CD4-positive, alpha-beta memory T cell (primary cell): ENCODE measurements at regions not wholly inside any gene's neighbourhood (a gene's known extent, or its start where the extent isn't known, plus 50 kb on each side); places are given as distances from the start of the nearest gene placed in this dataset.

Source experiments
- CTCF ChIA-PET: fragments of 350-600 bp; sonication (Branson Sonifier 250); formaldehyde crosslinking; loops from one replicate; lab custom pipeline; 2021; ENCODE audit warnings: inconsistent platforms; ENCODE audit not compliant: partially characterized antibody; lab: Charles Lee
- POLR2A ChIA-PET: fragments of 350-600 bp; sonication (Branson Sonifier 250); formaldehyde crosslinking; loops from one replicate; lab custom pipeline; 2021; ENCODE audit not compliant: partially characterized antibody; lab: Charles Lee
- DNase-seq, 5 donors: peaks; one replicate each; pipeline versions ENCODE4 v3.0.0 to v3.0.0-alpha.2; 2020 to 2022; ENCODE audit warnings: mixed read lengths in 1 of 5
- H3K27ac ChIP-seq: one replicate; pipeline ENCODE4 v1.7.0; 2013; ENCODE audit warnings: low read depth, low read length
- H3K27me3 ChIP-seq: 2 replicates; pipeline ENCODE4 v1.7.0; 2013; ENCODE audit warnings: mild to moderate bottlenecking, low read length, moderate library complexity; ENCODE audit not compliant: insufficient read depth
- H3K36me3 ChIP-seq: 2 replicates; pipeline ENCODE4 v1.7.0; 2013; ENCODE audit warnings: mild to moderate bottlenecking, low read length, moderate library complexity; ENCODE audit not compliant: insufficient read depth
- H3K4me1 ChIP-seq: 2 replicates; pipeline ENCODE4 v1.7.0; 2013; ENCODE audit warnings: mild to moderate bottlenecking, low read length, moderate library complexity; ENCODE audit not compliant: insufficient read depth
- H3K4me3 ChIP-seq, 2 donors: one replicate each; pipeline ENCODE4 v1.7.0; 2013; ENCODE audit warnings: low read length in 2 of 2, mild to moderate bottlenecking in 1 of 2
- H3K9me3 ChIP-seq, 2 donors: one replicate each; pipeline ENCODE4 v1.7.0; 2013; ENCODE audit warnings: low read length in 2 of 2, control low read depth in 1 of 2; ENCODE audit not compliant: control insufficient read depth in 1 of 2
- H3K27ac Mint-ChIP-seq, 7 donors: one replicate each; pipeline ENCODE4 v1.8.0; 2020 to 2021; ENCODE audit warnings: mixed read lengths in 7 of 7, mild to moderate bottlenecking in 6 of 7, inconsistent platforms in 3 of 7, moderate library complexity in 3 of 7
- H3K27me3 Mint-ChIP-seq, 2 donors: one replicate each; pipeline ENCODE4 v1.8.0; 2020 to 2021; ENCODE audit warnings: mixed read lengths in 2 of 2
- H3K36me3 Mint-ChIP-seq, 2 donors: one replicate each; pipeline ENCODE4 v1.8.0; 2020 to 2021; ENCODE audit warnings: mixed read lengths in 2 of 2, inconsistent platforms in 1 of 2, mild to moderate bottlenecking in 1 of 2
- H3K4me1 Mint-ChIP-seq, 4 donors: one replicate each; pipeline ENCODE4 v1.8.0; 2020 to 2021; ENCODE audit warnings: mixed read lengths in 4 of 4, mild to moderate bottlenecking in 1 of 4
- H3K4me3 Mint-ChIP-seq, 8 donors: one replicate each; pipeline ENCODE4 v1.8.0; 2020 to 2021; ENCODE audit warnings: mixed read lengths in 8 of 8, mild to moderate bottlenecking in 7 of 8, moderate library complexity in 6 of 8, inconsistent platforms in 3 of 8
- H3K9me3 Mint-ChIP-seq, 8 donors: one replicate each; pipeline ENCODE4 v1.8.0; 2020 to 2021; ENCODE audit warnings: mixed read lengths in 8 of 8, mild to moderate bottlenecking in 5 of 8, inconsistent platforms in 3 of 8, moderate library complexity in 1 of 8
- intact Hi-C: fragments of 100-400 bp; cut with micrococcal nuclease; formaldehyde crosslinking; loops from one replicate; pipeline ENCODE4 v1.15.1; 2023

- CTCF ChIA-PET, result no interaction called here
- peaks cover 0 to 4% (median 0%) of the 10 kb centered on the region in 4 donors for H3K4me1 Mint-ChIP-seq
- H3K36me3 ChIP-seq, result no peaks in the 10 kb centered on the region
- peaks cover 0 to 5% (median 0%) of the 10 kb centered on the region in 8 donors for H3K9me3 Mint-ChIP-seq
- no peak for DNase-seq
- H3K27ac ChIP-seq, result no peak overlapping the region
- POLR2A ChIA-PET, result no interaction called here
- H3K9me3 ChIP-seq, result no peaks in the 10 kb centered on the region
- H3K27me3 Mint-ChIP-seq, result no peaks in the 10 kb centered on the region
- H3K4me3 Mint-ChIP-seq, result no peak overlapping the region
- intact Hi-C loops, result no loop called here
- no peaks in the 10 kb centered on the region for H3K36me3 Mint-ChIP-seq
- no peak overlapping the region for H3K27ac Mint-ChIP-seq
- H3K4me3 ChIP-seq, result no peak overlapping the region
- no peaks in the 10 kb centered on the region for H3K27me3 ChIP-seq
- H3K4me1 ChIP-seq, result no peaks in the 10 kb centered on the region
Observed at GRCh38 chr4:8769645-8770517, 101.8 kb downstream of the HMX1 start.

- POLR2A ChIA-PET, result no interaction called here
Observed at GRCh38 chr4:8768357-8768999, 103.2 kb downstream of the HMX1 start.

GRCh38 chr4:8766610-8767009, 105.0 kb downstream of the HMX1 start:
- Mint-ChIP-seq H3K27ac (no peak overlapping the region), H3K4me3 (no peak overlapping the region), H3K4me1 (peaks cover 0 to 4% (median 0%) of the 10 kb centered on the region in 4 donors), H3K27me3 (no peaks in the 10 kb centered on the region), H3K9me3 (peaks cover 0 to 5% (median 0%) of the 10 kb centered on the region in 8 donors), H3K36me3 (no peaks in the 10 kb centered on the region)
- Histone ChIP-seq H3K27me3 (no peaks in the 10 kb centered on the region), H3K36me3 (no peaks in the 10 kb centered on the region), H3K27ac (no peak overlapping the region), H3K9me3 (no peaks in the 10 kb centered on the region), H3K4me3 (no peak overlapping the region), H3K4me1 (no peaks in the 10 kb centered on the region)
- ChIA-PET POLR2A (no interaction called here), CTCF (no interaction called here)
- DNase-seq, result no peak
- intact Hi-C loops, result no loop called here

More at GRCh38 chr4:8768357-8768999, 103.2 kb downstream of the HMX1 start:
- Mint-ChIP-seq H3K4me1 (peaks cover 0 to 4% (median 0%) of the 10 kb centered on the region in 4 donors), H3K27ac (no peak overlapping the region), H3K27me3 (no peaks in the 10 kb centered on the region), H3K36me3 (no peaks in the 10 kb centered on the region), H3K9me3 (peaks cover 0 to 5% (median 0%) of the 10 kb centered on the region in 8 donors), H3K4me3 (no peak overlapping the region)
- Histone ChIP-seq H3K4me3 (no peak overlapping the region), H3K4me1 (no peaks in the 10 kb centered on the region), H3K27ac (no peak overlapping the region), H3K27me3 (no peaks in the 10 kb centered on the region), H3K36me3 (no peaks in the 10 kb centered on the region), H3K9me3 (no peaks in the 10 kb centered on the region)
- DNase-seq, result no peak
- CTCF ChIA-PET, result no interaction called here
- intact Hi-C loops, result no loop called here

- H3K9me3 Mint-ChIP-seq, result peaks cover 0 to 5% (median 0%) of the 10 kb centered on the region in 8 donors
- no peak for DNase-seq
- H3K4me1 ChIP-seq, result no peaks in the 10 kb centered on the region
- H3K4me1 Mint-ChIP-seq, result peaks cover 0 to 4% (median 0%) of the 10 kb centered on the region in 4 donors
- no peaks in the 10 kb centered on the region for H3K27me3 Mint-ChIP-seq
- H3K4me3 ChIP-seq, result no peak overlapping the region
- H3K4me3 Mint-ChIP-seq, result no peak overlapping the region
- POLR2A ChIA-PET, result no interaction called here
- H3K9me3 ChIP-seq, result no peaks in the 10 kb centered on the region
- CTCF ChIA-PET, result no interaction called here
- no peaks in the 10 kb centered on the region for H3K36me3 ChIP-seq
- no peaks in the 10 kb centered on the region for H3K27me3 ChIP-seq
- no peak overlapping the region for H3K27ac ChIP-seq
- no peaks in the 10 kb centered on the region for H3K36me3 Mint-ChIP-seq
- H3K27ac Mint-ChIP-seq, result no peak overlapping the region
- intact Hi-C loops, result no loop called here
Observed at GRCh38 chr4:8765631-8766590, 105.7 kb downstream of the HMX1 start.

GRCh38 chr4:8765084-8765483, 106.6 kb downstream of the HMX1 start:
- POLR2A ChIA-PET, result no interaction called here
- Mint-ChIP-seq H3K27ac (no peak overlapping the region), H3K9me3 (peaks cover 0 to 5% (median 0%) of the 10 kb centered on the region in 8 donors), H3K4me1 (peaks cover 0 to 4% (median 0%) of the 10 kb centered on the region in 4 donors), H3K4me3 (no peak overlapping the region), H3K27me3 (no peaks in the 10 kb centered on the region), H3K36me3 (no peaks in the 10 kb centered on the region)
- H3K4me3 ChIP-seq, result no peak overlapping the region
- intact Hi-C loops, result no loop called here
- no peaks in the 10 kb centered on the region for H3K4me1 ChIP-seq
- CTCF ChIA-PET, result no interaction called here
- no peaks in the 10 kb centered on the region for H3K36me3 ChIP-seq
- DNase-seq, result no peak
- H3K27me3 ChIP-seq, result no peaks in the 10 kb centered on the region
- H3K9me3 ChIP-seq, result no peaks in the 10 kb centered on the region
- H3K27ac ChIP-seq, result no peak overlapping the region

- Mint-ChIP-seq H3K36me3 (no peaks in the 10 kb centered on the region), H3K9me3 (peaks cover 0 to 5% (median 0%) of the 10 kb centered on the region in 8 donors), H3K4me3 (no peak overlapping the region), H3K27ac (no peak overlapping the region), H3K4me1 (peaks cover 0 to 4% (median 0%) of the 10 kb centered on the region in 4 donors), H3K27me3 (no peaks in the 10 kb centered on the region)
- Histone ChIP-seq H3K9me3 (no peaks in the 10 kb centered on the region), H3K27me3 (no peaks in the 10 kb centered on the region), H3K27ac (no peak overlapping the region), H3K36me3 (no peaks in the 10 kb centered on the region), H3K4me1 (no peaks in the 10 kb centered on the region), H3K4me3 (no peak overlapping the region)
- intact Hi-C loops, result no loop called here
- CTCF ChIA-PET, result no interaction called here
- POLR2A ChIA-PET, result no interaction called here
- no peak for DNase-seq
Observed at GRCh38 chr4:8763966-8764901, 107.4 kb downstream of the HMX1 start.
